ENCODE measurements at regions not wholly inside any gene's neighbourhood (a gene's known extent, or its start where the extent isn't known, plus 50 kb on each side); places are given as distances from the start of the nearest gene placed in this dataset.

GRCh38 chr3:194804796-194805195 is 119.1 kb downstream of the FAM43A start:
- no peak for DNase-seq (ENCODE audit: low read depth, low spot score)

DNA sequence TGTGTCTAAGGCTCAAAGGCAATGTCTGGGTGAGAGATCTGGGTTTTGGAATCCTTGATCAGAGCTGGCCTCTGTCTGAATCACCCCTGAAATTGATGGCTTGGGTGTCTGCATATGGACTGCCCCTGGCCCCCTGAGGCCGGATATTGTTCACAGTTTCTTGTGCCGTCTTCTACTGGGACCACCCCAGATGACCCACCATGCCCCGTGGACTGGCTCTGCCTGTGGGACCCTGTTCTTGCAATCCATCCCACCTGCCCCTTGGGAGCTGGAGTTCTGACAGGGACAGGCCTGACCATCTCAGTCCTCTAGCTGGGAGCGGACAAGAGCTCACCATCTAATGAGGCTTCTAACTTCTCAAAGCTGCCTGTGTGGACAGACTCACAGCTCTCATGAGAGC is 119.9 kb downstream of the FAM43A start:
- no peak for DNase-seq (ENCODE audit: low read depth, low spot score)

DNA sequence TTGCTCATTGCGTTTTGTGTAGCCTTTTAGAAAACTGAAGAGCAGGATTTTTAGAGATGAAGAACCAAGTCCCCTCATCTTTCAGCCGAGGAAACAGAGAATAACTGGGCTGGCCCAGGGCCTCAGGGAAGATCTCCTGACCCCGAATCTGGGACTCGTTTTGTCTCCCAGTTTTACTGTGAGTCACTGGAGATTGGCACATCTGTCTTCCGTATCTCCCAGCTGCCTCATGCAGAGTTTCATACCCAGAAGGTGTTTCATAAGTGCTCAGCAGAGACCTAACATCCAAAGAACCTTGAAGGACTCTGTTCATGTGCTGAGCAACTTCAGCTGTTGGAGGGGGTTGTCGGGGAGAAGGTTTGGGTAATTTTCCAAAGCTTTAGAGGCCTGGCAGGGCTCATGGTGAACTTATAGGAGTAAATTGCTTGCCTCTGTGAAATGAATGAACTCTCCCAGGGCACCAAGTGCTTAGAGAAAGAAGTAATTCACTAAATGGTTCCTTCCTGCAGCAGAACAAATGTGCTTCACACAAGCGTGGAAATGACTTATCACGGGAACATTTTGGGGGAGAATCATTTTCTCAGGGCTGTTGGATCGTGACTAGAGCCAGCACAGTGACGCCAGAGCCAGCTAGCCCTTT is 121.4 kb downstream of the FAM43A start:
- no peak for DNase-seq (ENCODE audit: low read depth, low spot score)

DNA sequence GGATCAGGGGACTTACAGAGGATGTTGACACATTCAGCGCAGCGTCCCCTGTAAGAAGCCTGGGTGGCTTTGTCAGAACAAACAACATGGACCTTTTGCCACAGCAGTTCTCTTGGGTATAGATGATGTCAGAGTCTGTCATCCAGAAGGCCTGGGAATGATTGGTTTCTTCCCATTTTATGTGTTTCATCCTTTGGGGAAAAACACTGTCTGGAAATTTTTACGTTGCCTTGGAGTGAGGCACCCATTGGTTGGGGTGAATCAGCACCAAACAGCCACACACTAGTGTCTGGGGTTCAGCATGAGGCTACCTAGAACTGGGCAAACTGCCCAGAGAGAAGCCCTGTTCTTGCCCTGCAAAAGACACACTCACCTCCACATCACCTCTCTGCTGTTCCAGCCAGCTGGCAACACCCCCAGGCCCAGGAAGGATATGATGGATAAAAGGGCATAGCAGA is 123.0 kb downstream of the FAM43A start:
- no peak for DNase-seq (ENCODE audit: low read depth, low spot score)

- no peak for DNase-seq (ENCODE audit: low read depth, low spot score)
Measured at GRCh38 chr3:194809382-194809781, 123.7 kb downstream of the FAM43A start.

DNA sequence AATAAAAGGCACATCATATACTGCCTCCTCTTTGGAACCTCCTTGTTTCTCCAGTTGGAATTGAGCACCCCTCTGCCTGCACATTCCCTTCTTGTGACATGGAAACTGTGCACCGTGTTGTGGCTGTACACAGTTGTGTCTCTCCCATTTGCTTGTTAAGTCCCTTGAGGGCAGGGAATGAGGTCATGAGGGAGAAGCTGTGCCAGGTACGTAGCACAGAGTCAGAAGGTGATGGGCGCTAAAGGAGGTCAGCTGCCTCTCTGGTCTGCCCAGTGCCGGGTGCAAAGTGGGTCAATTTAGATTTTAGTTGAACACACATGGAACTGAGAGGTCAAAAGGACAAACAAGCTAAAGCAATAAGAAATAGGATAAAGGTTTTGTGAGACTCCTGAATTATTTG is 124.4 kb downstream of the FAM43A start:
- no peak for DNase-seq (ENCODE audit: low read depth, low spot score)

DNA sequence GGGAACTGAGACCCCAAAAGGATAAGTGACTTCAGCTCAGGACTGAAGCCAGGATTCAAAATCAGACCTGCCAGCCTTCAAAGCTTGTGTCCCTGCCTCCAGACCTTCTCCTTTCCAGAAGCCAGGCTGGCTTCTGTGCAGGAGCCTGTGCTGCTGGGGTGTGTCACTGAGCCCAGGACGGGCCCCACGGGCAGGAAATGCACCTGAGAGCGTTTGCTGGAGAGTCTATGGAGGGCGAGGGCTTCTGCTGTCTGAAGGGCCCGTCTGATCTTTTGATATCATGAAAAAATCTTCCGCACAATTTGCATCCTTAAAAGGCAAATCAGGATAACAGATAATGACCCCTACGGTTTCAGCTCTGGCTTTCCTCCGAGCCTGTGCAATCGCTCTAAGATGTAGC is 125.4 kb downstream of the FAM43A start:
- no peak for DNase-seq (ENCODE audit: low read depth, low spot score)

- no peak for DNase-seq (ENCODE audit: low read depth, low spot score)
Measured at GRCh38 chr3:194812176-194812575, 126.5 kb downstream of the FAM43A start.

DNA sequence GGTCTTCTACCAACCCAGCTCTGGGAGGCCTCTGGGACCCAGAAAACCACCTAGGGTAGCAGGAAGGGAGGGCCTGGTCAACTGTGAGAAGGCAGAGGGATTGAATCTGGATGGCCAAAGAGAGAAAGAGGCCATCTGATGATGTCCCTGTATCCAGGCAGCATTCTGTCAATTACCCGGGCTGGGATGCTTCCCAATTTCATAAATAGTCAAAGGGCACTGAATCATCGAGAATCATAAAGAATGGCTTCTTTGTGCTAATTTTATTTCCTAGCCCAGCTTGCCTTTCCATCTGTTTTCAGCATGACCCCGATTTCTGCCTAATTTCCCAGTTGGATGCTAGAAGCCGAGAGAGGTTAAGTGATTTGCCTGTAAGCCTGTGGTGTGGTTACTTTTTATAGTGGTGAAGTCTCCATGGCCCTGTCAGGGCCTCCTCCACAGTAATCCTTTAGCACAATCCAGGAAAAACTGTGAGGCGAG is 129.2 kb downstream of the FAM43A start:
- no peak for DNase-seq (ENCODE audit: low read depth, low spot score)

GRCh38 chr3:194816748-194817591 is 131.3 kb downstream of the FAM43A start:
- DNase-seq (ENCODE audit: low read depth, low spot score): no peak

DNA sequence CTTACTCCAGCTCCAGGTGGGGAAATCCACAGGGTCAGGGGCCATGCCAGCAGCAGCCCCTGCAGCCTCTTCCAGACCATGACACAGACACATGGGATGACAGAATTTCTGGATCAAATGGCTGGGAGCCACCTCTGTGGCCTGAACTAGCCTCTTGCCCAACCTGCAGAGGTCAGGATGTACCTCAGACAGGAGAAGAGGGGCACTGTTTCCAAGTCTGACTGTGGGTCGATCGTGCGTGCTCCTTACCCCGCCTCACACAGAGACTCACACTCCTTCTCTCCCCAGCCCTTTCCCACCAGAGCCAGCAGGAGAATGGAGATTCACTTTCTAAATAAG is 131.9 kb downstream of the FAM43A start:
- no peak for DNase-seq (ENCODE audit: low read depth, low spot score)

DNA sequence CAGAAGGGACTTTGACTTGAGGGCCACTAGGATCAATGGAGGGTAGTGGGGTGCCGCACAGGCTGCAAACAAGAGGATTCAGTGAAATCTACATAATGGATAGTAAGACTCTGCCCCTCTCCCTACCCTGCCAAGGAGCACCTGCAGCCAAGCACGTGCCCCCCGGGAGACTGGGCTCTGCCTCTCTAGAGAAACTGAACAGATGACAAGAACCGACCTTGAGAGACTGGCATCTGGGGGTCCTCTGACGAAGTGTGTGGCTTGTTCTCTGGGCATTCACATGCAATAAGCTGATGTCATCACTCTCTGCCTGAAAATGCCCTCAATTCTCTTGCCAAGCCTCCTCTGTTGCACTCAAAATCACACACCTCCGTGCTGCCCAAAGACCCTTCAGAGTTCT is 132.3 kb downstream of the FAM43A start:
- no peak for DNase-seq (ENCODE audit: low read depth, low spot score)

- no peak for DNase-seq (ENCODE audit: low read depth, low spot score)
Measured at GRCh38 chr3:194824100-194824499, 138.4 kb downstream of the FAM43A start.

- no peak for DNase-seq (ENCODE audit: low read depth, low spot score)
Measured at GRCh38 chr3:194824701-194825111, 139.0 kb downstream of the FAM43A start.

GRCh38 chr3:194826594-194826993 is 140.9 kb downstream of the FAM43A start:
- no peak for DNase-seq (ENCODE audit: low read depth, low spot score)

DNA sequence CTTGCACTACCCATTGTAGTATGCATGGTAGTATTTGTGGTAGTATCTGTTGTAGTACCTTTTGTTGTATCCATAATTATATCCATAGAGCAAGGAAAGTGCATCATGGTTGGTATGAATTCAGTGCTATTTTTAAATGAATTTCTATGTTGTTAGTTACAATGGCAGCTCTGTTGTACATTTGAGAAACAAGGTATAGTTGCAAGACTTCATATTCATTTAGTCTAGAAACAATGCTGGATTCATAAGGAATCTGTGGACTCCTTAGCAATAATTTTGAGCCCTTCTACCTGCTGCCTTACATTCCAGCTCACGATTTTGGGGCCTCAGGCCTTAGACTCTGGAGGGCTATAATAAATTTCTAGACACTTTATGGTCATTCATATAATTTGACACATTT is 141.8 kb downstream of the FAM43A start:
- DNase-seq (ENCODE audit: low read depth, low spot score): no peak

GRCh38 chr3:194828116-194828515 is 142.4 kb downstream of the FAM43A start:
- DNase-seq (ENCODE audit: low read depth, low spot score): no peak

DNA sequence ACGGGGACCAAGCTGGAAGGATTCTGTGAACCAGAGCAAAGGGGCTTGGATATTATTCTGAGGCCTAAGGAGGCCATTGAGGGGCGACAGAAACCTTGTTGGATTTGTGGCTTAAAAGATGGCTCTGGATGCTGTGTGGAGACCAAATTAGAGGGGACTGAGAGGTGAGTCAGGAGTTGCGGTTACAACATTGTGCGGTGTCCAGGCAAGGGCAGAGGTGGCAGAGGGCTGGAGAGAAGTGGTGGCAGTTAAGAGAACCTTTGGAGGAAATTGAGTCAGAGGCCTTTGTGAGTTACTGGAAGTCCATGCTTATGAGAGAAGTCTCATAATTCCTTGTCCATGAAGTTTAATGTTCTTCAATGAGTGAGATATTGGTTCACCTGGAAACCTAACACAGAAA is 143.2 kb downstream of the FAM43A start:
- DNase-seq (ENCODE audit: low read depth, low spot score): no peak

- no peak for DNase-seq (ENCODE audit: low read depth, low spot score)
Measured at GRCh38 chr3:194830401-194830800, 144.7 kb downstream of the FAM43A start.

DNA sequence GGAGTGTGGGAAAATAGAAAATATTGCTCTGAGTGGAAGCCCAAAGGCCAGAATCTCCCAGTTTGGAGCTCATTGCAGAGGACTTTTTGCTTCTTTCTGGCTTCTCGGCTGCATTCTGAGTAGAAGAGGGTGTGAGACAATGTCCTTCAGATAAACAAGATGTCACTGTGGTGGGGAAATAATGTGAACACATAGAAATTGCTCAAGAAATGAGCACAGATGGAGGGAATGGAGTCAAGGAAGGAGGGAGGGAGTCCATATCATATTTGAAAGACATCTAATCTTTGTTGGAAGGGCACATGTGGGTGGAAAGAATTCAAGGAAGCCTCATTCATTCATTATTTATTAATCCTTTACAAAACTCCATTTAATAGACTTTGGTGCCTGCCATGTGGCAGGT is 145.3 kb downstream of the FAM43A start:
- DNase-seq (ENCODE audit: low read depth, low spot score): no peak

GRCh38 chr3:194832346-194833104 is 146.8 kb downstream of the FAM43A start:
- no peak for DNase-seq (ENCODE audit: low read depth, low spot score)

DNA sequence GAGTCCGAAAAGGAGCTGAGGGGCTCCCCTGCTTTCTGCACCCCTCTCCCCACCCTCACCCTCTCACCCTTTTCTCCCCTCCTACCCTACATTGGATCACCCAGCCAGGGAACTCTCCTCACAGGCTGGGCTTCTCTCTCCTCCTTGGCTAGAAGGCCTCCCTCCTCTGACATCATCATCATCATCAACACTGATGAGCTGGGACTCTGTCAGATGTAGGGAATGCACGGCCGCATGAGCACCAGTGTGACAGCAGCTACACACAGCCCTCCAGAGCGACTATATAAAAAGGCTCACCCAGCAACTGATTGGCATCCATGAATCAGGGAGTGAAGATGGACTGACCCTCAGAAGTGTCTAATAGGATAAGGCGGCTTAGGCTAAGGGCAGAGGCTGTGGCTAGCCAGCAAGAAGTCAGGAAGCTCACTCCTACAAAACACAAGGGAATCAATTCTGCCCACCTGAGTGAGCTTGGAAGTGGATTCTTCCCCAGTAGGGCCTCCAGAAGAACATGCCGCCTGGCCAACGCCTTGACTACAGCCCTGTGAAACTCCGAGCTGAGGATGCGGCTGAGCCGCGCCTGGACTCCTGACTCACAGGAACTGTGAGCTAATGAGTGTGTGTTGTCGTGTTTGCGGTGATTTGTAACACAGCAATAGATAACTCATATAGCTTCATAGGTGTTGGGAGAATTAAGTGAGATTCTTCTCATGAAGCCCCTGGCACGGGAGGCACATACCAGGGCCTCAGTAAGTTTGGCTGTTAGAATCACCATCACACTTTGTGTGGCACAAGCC is 147.6 kb downstream of the FAM43A start:
- DNase-seq (ENCODE audit: low read depth, low spot score): no peak

Data from smooth muscle cell of the brain vasculature (primary cell).